Adrenal gland (tissue), 9 donors: ENCODE measurements at regions not wholly inside any gene's neighbourhood (a gene's known extent, or its start where the extent isn't known, plus 50 kb on each side); places are given as distances from the start of the nearest gene placed in this dataset.

ENCODE experiments used
- DNase-seq, 7 donors: peaks; one replicate each; pipeline ENCODE4 v3.0.0-alpha.2; 2019 to 2020
- H3K27ac ChIP-seq, 5 donors: fragments of 200-600 bp; sonication (generic) in 4 of 5; 1 replicate in 3 of 5; 2 replicates in 2 of 5; pipeline versions ENCODE4 v1.5.1 to v1.8.0; 2016 to 2020; ENCODE audit warnings: mild to moderate bottlenecking in 1 of 5
- H3K27me3 ChIP-seq: fragments of 200-600 bp; 2 replicates; pipeline ENCODE4 v1.8.0; 2021
- H3K36me3 ChIP-seq, 2 donors: fragments of 200-600 bp; replicated peaks in 1 of 2; 1 replicate in 1 of 2; 2 replicates in 1 of 2; pipeline versions ENCODE4 v1.5.1 to v1.8.0; 2018 to 2022
- H3K4me1 ChIP-seq, 2 donors: fragments of 200-600 bp; replicated peaks in 1 of 2; 1 replicate in 1 of 2; 2 replicates in 1 of 2; pipeline versions ENCODE4 v1.5.1 to v1.8.0; 2018 to 2021
- H3K4me3 ChIP-seq, 4 donors: fragments of 200-600 bp; sonication (generic) in 3 of 4; one replicate each; pipeline ENCODE4 v1.5.1; 2016 to 2018
- H3K9me3 ChIP-seq, 3 donors: fragments of 200-600 bp; sonication (generic) in 1 of 3; replicated peaks in 1 of 3; 1 replicate in 2 of 3; 2 replicates in 1 of 3; pipeline versions ENCODE4 v1.5.1 to v1.8.0; 2016 to 2021
- CTCF ChIP-seq, 6 experiments: fragments of 450-650 bp in 4 of 6; fragments of 200-600 bp in 2 of 6; sonication (generic) in 1 of 6; IDR thresholded peaks; 1 replicate in 5 of 6; 2 replicates in 1 of 6; pipeline versions ENCODE4 v1.5.1 to v1.8.0; 2016 to 2021; ENCODE audit warnings: antibody characterized with exemption in 6 of 6, mild to moderate bottlenecking in 2 of 6, moderate library complexity in 1 of 6
- POLR2A ChIP-seq, 2 donors: fragments of 450-650 bp; IDR thresholded peaks; one replicate each; pipeline ENCODE4 v1.6.1; 2017; ENCODE audit warnings: antibody characterized with exemption in 2 of 2, mild to moderate bottlenecking in 2 of 2, moderate library complexity in 1 of 2
- WGBS, 4 donors: extraction: QIAGEN DNeasy Blood & Tissue Kit in 2 of 4; methylation state at CpG; one replicate each; pipeline versions ENCODE4 v1.1.5 to v1.1.7; 2013 to 2017; 5-methylcytosine and 5-hydroxymethylcytosine counted together
- intact Hi-C, 2 donors: fragments of 100-400 bp; cut with DNase I; formaldehyde crosslinking; loops; one replicate each; pipeline versions ENCODE4 v1.14.1 to v1.15.0; 2022 to 2023
- donor health status: healthy with polysubstance abuse.
- donor health status: Bipolar disorder and iron deficiency.
- donor health status: DM: yes; HTN: yes; CAD: no.
- donor health status: DM: no; HTN: no; CAD: no.
- donor health status: DM: no; HTN: no; CAD: no.

DNA sequence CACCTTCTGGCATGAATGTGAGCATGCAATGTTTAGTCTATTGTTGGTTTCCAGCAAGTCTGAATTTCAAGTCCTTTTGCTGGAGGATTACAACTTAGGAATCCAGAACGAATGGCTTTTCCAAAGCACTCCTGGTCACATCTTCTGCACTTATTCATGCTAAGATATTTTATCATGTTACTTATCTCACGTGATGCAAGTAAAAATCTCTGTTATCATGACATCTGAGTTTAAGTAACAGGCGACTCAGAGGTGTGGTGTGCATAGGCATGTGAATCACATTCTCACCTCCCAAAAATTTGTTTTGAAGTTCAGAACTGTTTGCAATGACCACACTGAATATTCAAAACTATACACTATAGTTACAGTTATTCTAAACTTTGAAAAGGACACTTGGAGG is 204.8 kb upstream of the FGGY start:
- H3K4me3 ChIP-seq = no peak overlapping the region
- no peaks in the 10 kb centered on the region for H3K27me3 ChIP-seq
- DNase-seq = no peak
- 81 to 91% (median 87%) methylated on average over 3 of the region's 3 CpGs for WGBS, 4 donors
- no peak overlapping the region for H3K27ac ChIP-seq
- no peaks in the 10 kb centered on the region for H3K36me3 ChIP-seq
- H3K4me1 ChIP-seq = peaks cover 0 to 7% of the 10 kb centered on the region in 2 donors
- intact Hi-C loops = no loop called here
- no peaks in the 10 kb centered on the region for H3K9me3 ChIP-seq
- TF ChIP-seq POLR2A (IDR thresholded peaks at IDR 0.05) = no peak
- no peak for TF ChIP-seq CTCF (IDR thresholded peaks at IDR 0.05)

DNA sequence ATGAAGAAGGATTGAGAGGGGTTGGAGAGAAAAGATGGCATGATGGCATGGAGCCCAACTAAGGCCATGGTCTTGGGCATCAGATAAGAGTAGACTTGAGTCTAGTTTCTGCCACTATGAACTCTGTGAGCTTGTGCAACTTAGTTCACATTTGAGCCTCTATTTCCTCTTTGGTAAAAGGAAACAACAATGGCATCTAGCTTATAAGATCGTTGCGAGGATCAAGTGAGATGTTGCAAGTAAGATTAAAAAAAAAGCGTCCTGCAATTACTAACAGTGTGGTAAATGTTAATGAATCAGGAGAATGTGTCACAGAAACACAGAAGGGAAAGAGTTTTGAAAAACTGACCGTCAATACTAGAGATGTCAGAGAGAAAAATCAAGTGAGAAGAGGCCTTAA is 202.9 kb upstream of the FGGY start:
- Histone ChIP-seq H3K36me3 (no peaks in the 10 kb centered on the region), H3K27ac (no peak overlapping the region), H3K27me3 (no peaks in the 10 kb centered on the region), H3K9me3 (no peaks in the 10 kb centered on the region), H3K4me1 (peaks cover 0 to 7% of the 10 kb centered on the region in 2 donors), H3K4me3 (no peak overlapping the region)
- no peak for DNase-seq
- TF ChIP-seq CTCF (IDR thresholded peaks at IDR 0.05) (no peak), POLR2A (IDR thresholded peaks at IDR 0.05) (no peak)
- intact Hi-C loops = no loop called here
- 81 to 90% (median 86%) methylated on average over 4 of the region's 4 CpGs for WGBS, 4 donors

GRCh38 chr1:59096501-59096900 is 200.4 kb upstream of the FGGY start:
- intact Hi-C loops = no loop called here
- Histone ChIP-seq H3K9me3 (no peaks in the 10 kb centered on the region), H3K4me1 (peaks cover 0 to 7% of the 10 kb centered on the region in 2 donors), H3K4me3 (no peak overlapping the region), H3K36me3 (no peaks in the 10 kb centered on the region), H3K27ac (no peak overlapping the region), H3K27me3 (no peaks in the 10 kb centered on the region)
- WGBS, 4 donors = 67 to 79% (median 70%) methylated on average over 8 of the region's 8 CpGs
- DNase-seq = peak in 5 of 7 donors; percentile 19 to 32 (median 30)
- no peak for TF ChIP-seq POLR2A (IDR thresholded peaks at IDR 0.05)
- TF ChIP-seq CTCF (IDR thresholded peaks at IDR 0.05) = no peak

- H3K4me3 ChIP-seq = no peak overlapping the region
- 63 to 72% (median 64%) methylated on average over 2 of the region's 2 CpGs for WGBS, 4 donors
- H3K4me1 ChIP-seq = peaks cover 0 to 7% of the 10 kb centered on the region in 2 donors
- intact Hi-C loops = no loop called here
- H3K27me3 ChIP-seq = no peaks in the 10 kb centered on the region
- DNase-seq = no peak
- H3K27ac ChIP-seq = no peak overlapping the region
- no peak for TF ChIP-seq CTCF (IDR thresholded peaks at IDR 0.05)
- TF ChIP-seq POLR2A (IDR thresholded peaks at IDR 0.05) = no peak
- H3K9me3 ChIP-seq = no peaks in the 10 kb centered on the region
- H3K36me3 ChIP-seq = no peaks in the 10 kb centered on the region
Measured at GRCh38 chr1:59098655-59099054, 198.2 kb upstream of the FGGY start.
